GM12864 (cell line): ENCODE measurements at regions not wholly inside any gene's neighbourhood (a gene's known extent, or its start where the extent isn't known, plus 50 kb on each side); places are given as distances from the start of the nearest gene placed in this dataset.

Experiments used
- DNase-seq: peaks from one replicate; pipeline ENCODE4 v3.0.0-alpha.2; 2011; ENCODE audit warnings: low read depth
- H3K4me3 ChIP-seq: 2 replicates; pipeline ENCODE4 v1.5.1; 2011; ENCODE audit warnings: mild to moderate bottlenecking, low read depth, low read length, control low read depth
- CTCF ChIP-seq: IDR thresholded peaks from 2 replicates; pipeline ENCODE4 v1.5.1; 2011; ENCODE audit warnings: low read depth, mild to moderate bottlenecking, moderate library complexity, low read length, control low read depth, inconsistent platforms; ENCODE audit errors: missing control alignments

- no peak overlapping the region for H3K4me3 ChIP-seq
- no peak for TF ChIP-seq CTCF
- no peak for DNase-seq
Measured at GRCh38 chr12:74910831-74911230, 298.8 kb downstream of the KCNC2 start.

GRCh38 chr12:74914378-74914777 is 295.3 kb downstream of the KCNC2 start:
- no peak for DNase-seq
- TF ChIP-seq CTCF: no peak

GRCh38 chr12:74915718-74916117 is 293.9 kb downstream of the KCNC2 start:
- no peak for DNase-seq
- TF ChIP-seq CTCF: no peak
- H3K4me3 ChIP-seq: no peak overlapping the region

More at GRCh38 chr12:74914378-74914777, 295.3 kb downstream of the KCNC2 start:
- H3K4me3 ChIP-seq: no peak overlapping the region

GRCh38 chr12:74917743-74918142 is 291.9 kb downstream of the KCNC2 start:
- DNase-seq: no peak
- no peak for TF ChIP-seq CTCF
- H3K4me3 ChIP-seq: no peak overlapping the region

- DNase-seq: no peak
- TF ChIP-seq CTCF: no peak
Measured at GRCh38 chr12:74918291-74918690, 291.3 kb downstream of the KCNC2 start.

GRCh38 chr12:74922117-74922516 is 287.5 kb downstream of the KCNC2 start:
- TF ChIP-seq CTCF: no peak
- no peak for DNase-seq
- H3K4me3 ChIP-seq: no peak overlapping the region

More at GRCh38 chr12:74918291-74918690, 291.3 kb downstream of the KCNC2 start:
- H3K4me3 ChIP-seq: no peak overlapping the region

GRCh38 chr12:74922642-74923041 is 287.0 kb downstream of the KCNC2 start:
- H3K4me3 ChIP-seq: no peak overlapping the region
- DNase-seq: no peak
- TF ChIP-seq CTCF: no peak
